SIG-M5 treated with dmso at 0.1 percent for 504 hours (cell line): ENCODE measurements at regions not wholly inside any gene's neighbourhood (a gene's known extent, or its start where the extent isn't known, plus 50 kb on each side); places are given as distances from the start of the nearest gene placed in this dataset.

Source experiments
- DNase-seq: peaks from one replicate; lab custom pipeline; 2025; ENCODE audit not compliant: unreplicated experiment; lab: John Stamatoyannopoulos, UW

DNA sequence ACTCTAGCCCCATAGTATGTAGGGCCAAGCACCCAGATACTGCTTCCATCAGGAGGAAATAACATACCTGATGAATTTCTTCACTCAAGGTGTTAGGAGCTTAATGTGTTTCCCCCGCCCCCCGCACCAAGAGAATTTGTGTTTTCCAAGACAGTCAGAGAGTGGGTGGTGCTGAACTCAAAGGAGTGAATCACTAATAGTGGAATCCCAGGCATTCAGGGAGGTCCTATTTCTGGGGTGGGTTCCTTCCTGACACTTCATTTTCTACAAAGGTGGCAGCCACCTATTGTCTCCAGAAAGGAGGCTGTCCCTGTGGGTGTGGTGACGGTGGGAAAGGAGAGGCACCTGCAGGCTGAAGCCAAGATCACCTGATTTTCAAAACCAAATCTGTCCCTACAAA, 50.8 kb upstream of the ELF5 start:
- DNase-seq = no peak

DNA sequence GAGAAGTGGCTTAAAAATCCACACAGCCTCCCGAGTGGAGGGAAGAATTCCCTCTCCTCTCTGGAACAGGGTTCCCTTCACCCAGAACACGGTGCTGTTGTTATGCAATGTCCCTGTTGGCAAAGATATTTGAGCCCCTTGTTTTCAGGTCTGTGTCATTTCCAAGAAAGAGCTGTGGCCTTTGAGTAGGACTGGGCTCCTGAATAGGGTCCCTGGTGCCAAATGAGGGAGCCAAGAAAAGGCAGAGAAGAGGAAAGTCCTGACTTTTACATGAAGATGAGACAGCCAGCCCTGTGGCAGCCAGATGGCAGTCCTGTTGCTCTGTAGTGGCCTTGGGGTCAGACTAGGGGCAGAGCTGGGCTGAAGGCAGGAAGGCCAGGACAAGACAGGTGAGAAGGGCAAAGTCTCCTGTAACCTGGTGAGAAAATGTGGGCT, 51.2 kb upstream of the ELF5 start:
- DNase-seq = no peak

DNA sequence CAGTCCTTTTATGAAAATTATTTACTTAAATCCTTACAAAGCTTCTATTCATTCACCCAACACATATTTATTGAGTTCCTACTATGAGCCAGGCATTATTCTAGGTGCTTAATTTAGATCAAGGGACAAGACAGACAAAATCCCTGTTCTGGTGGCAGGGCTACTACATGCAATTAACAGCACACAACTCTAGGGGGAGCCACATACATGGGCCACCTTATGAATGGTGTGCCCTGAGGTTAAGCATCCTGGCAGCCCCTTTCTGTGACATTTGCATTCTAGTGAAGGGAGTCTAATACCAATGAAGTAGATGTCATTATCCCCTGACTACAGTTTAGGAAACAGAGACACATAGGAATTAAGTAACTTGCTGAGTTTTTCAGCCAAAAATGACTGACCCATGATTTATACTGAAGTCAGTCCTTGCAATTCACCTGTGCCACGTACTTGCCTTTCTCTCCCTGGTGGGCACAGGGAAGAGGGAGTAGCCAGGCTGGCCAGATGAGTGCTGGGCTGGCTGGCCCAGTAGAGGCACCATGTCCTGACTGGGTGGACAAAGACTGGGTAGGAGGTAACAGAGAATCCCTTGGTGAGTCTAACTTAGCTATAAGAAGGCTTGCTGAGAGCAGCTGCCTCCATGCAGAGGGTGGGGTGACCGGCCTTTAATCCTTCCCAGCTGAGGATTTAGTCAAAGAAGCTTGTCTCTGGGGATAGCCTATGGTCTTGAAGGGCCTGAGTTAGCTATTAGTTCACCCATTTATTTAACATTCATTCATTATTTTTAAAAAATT, 52.0 kb upstream of the ELF5 start:
- no peak for DNase-seq

DNA sequence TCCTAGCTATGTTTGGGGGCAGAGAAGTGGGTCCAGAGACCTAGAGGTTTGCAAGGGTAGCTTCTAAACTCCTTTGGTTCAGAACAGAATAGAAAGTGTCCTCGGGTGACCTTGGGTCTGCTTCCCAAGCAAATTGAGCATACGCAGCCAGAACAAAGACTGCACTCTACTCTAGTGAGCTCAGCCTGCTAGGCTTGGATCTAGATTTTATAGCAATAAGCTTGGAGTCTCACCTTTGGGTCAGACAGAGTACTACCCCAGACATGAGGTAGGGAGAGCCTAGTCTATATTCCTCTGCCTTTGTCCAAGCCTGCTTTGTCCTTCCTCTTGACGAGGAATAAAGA, 52.6 kb upstream of the ELF5 start:
- no peak for DNase-seq

DNA sequence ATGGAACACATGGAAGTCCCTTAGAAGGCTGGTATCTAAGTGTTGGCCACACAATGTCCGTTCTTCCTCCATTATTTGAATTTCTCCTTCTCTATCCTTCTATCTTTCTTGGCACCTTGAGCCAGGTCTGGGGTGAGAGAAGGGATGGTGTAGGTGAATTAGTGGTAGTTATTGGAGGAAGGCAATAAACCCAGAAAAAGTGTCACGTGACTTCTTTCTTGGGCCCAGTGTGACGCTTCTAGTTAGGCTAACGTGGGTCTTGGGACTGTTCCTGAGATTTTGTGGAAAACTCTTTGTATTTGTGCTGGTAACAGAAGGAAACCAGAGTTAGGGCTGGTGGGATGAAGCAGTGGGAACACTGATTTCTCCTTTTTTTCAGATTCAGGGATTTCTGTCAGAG, 53.1 kb upstream of the ELF5 start:
- no peak for DNase-seq

DNA sequence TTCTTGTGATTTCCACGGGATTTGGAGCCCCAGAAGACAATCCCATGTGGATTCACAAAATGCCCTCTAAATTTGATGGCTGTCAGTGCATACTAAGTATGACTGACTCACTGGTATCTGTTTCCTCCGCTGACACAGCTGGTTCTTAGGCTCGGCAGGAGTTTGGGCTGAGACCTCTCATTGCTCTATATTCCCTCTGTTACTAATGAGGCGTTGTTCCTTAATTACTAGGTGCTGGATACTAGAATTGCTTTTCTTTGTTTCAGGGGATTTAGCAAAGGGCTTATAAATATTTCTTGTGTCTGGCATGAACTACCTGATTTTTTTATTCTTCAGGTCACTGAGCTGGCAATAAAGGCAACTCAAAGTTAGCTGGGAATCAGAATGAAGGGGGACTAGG, 53.2 kb upstream of the EHF start:
- no peak for DNase-seq

DNA sequence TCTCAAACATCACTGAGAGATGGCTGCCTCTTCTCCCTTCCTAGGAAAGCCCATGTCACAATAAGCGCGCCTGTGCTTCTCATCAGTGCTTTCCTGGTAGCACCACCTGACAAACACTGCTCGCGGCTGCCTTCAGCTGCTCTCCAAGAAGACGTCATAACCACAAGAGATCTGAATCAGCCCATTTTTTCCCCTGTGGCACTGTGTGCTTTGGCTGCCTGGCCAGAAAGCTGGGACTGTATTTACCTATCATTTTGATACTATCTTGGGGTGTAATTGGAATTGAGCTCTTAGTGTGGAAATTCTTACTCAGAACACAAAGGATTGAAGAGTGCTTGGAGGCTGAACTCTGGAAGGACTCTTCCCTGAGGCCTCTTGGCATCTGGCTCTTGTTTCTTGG, 50.3 kb upstream of the EHF start:
- peak; percentile 47 for DNase-seq
